ENCODE measurements at regions not wholly inside any gene's neighbourhood (a gene's known extent, or its start where the extent isn't known, plus 50 kb on each side); places are given as distances from the start of the nearest gene placed in this dataset.

DNA sequence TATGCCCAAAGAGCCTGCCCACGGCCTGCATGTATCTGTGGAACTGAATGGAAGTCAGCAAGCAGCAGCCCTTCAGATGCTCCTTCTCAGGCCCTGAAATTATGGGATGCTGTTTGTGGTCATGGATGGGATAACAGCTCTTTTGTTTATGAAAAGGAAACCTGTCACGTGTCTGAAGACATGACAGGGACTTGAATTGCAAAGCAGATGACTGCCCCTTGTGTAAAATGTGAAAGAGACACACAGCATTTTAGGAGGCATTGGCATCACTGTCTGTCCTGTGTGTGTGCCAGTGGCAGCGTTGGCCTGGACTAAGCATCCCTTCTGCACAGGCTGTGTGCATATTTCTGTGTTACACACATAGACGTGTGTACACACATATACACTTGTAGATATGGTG, 192.1 kb downstream of the VRK1 start:
- no peak for TF ChIP-seq CTCF (IDR thresholded peaks at IDR 0.05)
- no peak for TF ChIP-seq POLR2A (IDR thresholded peaks at IDR 0.05)
